DND-41 (cell line): ENCODE measurements at regions not wholly inside any gene's neighbourhood (a gene's known extent, or its start where the extent isn't known, plus 50 kb on each side); places are given as distances from the start of the nearest gene placed in this dataset.

ENCODE experiments used
- ATAC-seq: fragments of 200-7000 bp; cut with Tn5 transposase; 3 replicates; pipeline ENCODE4 v1.9.1; 2021; ENCODE audit warnings: low read depth; ENCODE audit not compliant: insufficient read depth
- DNase-seq: peaks from one replicate; pipeline ENCODE4 v3.0.0-alpha.2; 2020
- H2AFZ ChIP-seq: 2 replicates; pipeline ENCODE4 v1.6.0; 2012; ENCODE audit warnings: low read depth, low read length
- H3K27ac ChIP-seq: 2 replicates; pipeline ENCODE4 v1.5.1; 2012; ENCODE audit warnings: low read length, inconsistent platforms
- H3K27me3 ChIP-seq: fragments of 200-600 bp; sonication (generic); 2 replicates; pipeline ENCODE4 v1.6.0; 2012; ENCODE audit warnings: low read length, mild to moderate bottlenecking, inconsistent platforms; ENCODE audit not compliant: insufficient read depth, poor library complexity
- H3K36me3 ChIP-seq: 2 replicates; pipeline ENCODE4 v1.5.1; 2012; ENCODE audit warnings: low read length, inconsistent platforms; ENCODE audit not compliant: insufficient read depth
- H3K4me1 ChIP-seq: 2 replicates; pipeline ENCODE4 v1.5.1; 2012; ENCODE audit warnings: mild to moderate bottlenecking, low read length; ENCODE audit not compliant: insufficient read depth
- H3K4me2 ChIP-seq: 2 replicates; pipeline ENCODE4 v1.6.0; 2012; ENCODE audit warnings: mild to moderate bottlenecking, moderate library complexity, low read length, inconsistent platforms; ENCODE audit not compliant: insufficient read depth
- H3K4me3 ChIP-seq, 2 experiments: fragments of 200-600 bp in 1 of 2; shearing (Covaris generic) in 1 of 2; 2 replicates each; pipeline ENCODE4 v1.5.1; 2012 to 2016; ENCODE audit warnings: inconsistent platforms in 2 of 2, low read length in 2 of 2, mild to moderate bottlenecking in 2 of 2, low read depth in 1 of 2, moderate library complexity in 1 of 2
- H3K79me2 ChIP-seq: 2 replicates; pipeline ENCODE4 v1.6.0; 2012; ENCODE audit warnings: low read length, inconsistent platforms; ENCODE audit not compliant: insufficient read depth
- H3K9ac ChIP-seq: 2 replicates; pipeline ENCODE4 v1.6.0; 2012; ENCODE audit warnings: low read depth, mild to moderate bottlenecking, inconsistent platforms, low read length, moderate library complexity
- H3K9me3 ChIP-seq: 2 replicates; pipeline ENCODE4 v1.5.1; 2012; ENCODE audit warnings: low read length, moderate library complexity, mild to moderate bottlenecking, inconsistent platforms; ENCODE audit not compliant: insufficient read depth, severe bottlenecking
- H4K20me1 ChIP-seq: 2 replicates; pipeline ENCODE4 v1.6.0; 2012; ENCODE audit warnings: low read length; ENCODE audit not compliant: insufficient read depth
- CTCF ChIP-seq: IDR thresholded peaks from 2 replicates; pipeline ENCODE4 v1.5.1; 2012; ENCODE audit warnings: borderline replicate concordance, low read length, moderate library complexity, mild to moderate bottlenecking; ENCODE audit not compliant: poor library complexity, severe bottlenecking; ENCODE audit errors: extremely low read depth
- EZH2 ChIP-seq: IDR thresholded peaks from 3 replicates; pipeline ENCODE4 v1.6.1; 2012; ENCODE audit warnings: borderline replicate concordance, low read depth, mild to moderate bottlenecking, moderate library complexity, low read length, inconsistent platforms; ENCODE audit not compliant: severe bottlenecking

GRCh38 chr10:105761576-105762260, 1120.6 kb downstream of the SORCS3 start:
- H2AFZ ChIP-seq = no peak overlapping the region
- no peak for ATAC-seq
- no peaks in the 10 kb centered on the region for H3K79me2 ChIP-seq

GRCh38 chr10:105759669-105760068, 1118.6 kb downstream of the SORCS3 start:
- ATAC-seq = no peak
- no peak for DNase-seq

More at GRCh38 chr10:105761576-105762260, 1120.6 kb downstream of the SORCS3 start:
- no peak overlapping the region for H3K4me2 ChIP-seq
- TF ChIP-seq EZH2 = no peak
- no peak for TF ChIP-seq CTCF
- H3K9me3 ChIP-seq = no peaks in the 10 kb centered on the region
- H3K4me1 ChIP-seq = no peaks in the 10 kb centered on the region
- H3K27ac ChIP-seq = no peak overlapping the region
- H4K20me1 ChIP-seq = no peaks in the 10 kb centered on the region
- no peaks in the 10 kb centered on the region for H3K27me3 ChIP-seq
- no peaks in the 10 kb centered on the region for H3K36me3 ChIP-seq
- no peak for DNase-seq
- no peak overlapping the region for H3K4me3 ChIP-seq
- no peak overlapping the region for H3K9ac ChIP-seq

GRCh38 chr10:105758209-105758998, 1117.3 kb downstream of the SORCS3 start:
- Histone ChIP-seq H3K9me3 (no peaks in the 10 kb centered on the region), H3K27ac (no peak overlapping the region), H3K4me2 (no peak overlapping the region), H3K27me3 (no peaks in the 10 kb centered on the region), H4K20me1 (no peaks in the 10 kb centered on the region), H3K4me1 (no peaks in the 10 kb centered on the region), H3K79me2 (no peaks in the 10 kb centered on the region), H3K36me3 (no peaks in the 10 kb centered on the region), H3K4me3 (no peak overlapping the region), H2AFZ (no peak overlapping the region), H3K9ac (no peak overlapping the region)
- TF ChIP-seq CTCF (no peak), EZH2 (no peak)
- ATAC-seq (no peak), DNase-seq (no peak)

More at GRCh38 chr10:105759669-105760068, 1118.6 kb downstream of the SORCS3 start:
- H3K4me1 ChIP-seq = no peaks in the 10 kb centered on the region
- no peak overlapping the region for H2AFZ ChIP-seq
- H3K9me3 ChIP-seq = no peaks in the 10 kb centered on the region
- no peak overlapping the region for H3K4me3 ChIP-seq
- TF ChIP-seq EZH2 = no peak
- TF ChIP-seq CTCF = no peak
- no peaks in the 10 kb centered on the region for H4K20me1 ChIP-seq
- H3K79me2 ChIP-seq = no peaks in the 10 kb centered on the region
- H3K36me3 ChIP-seq = no peaks in the 10 kb centered on the region
- H3K9ac ChIP-seq = no peak overlapping the region
- H3K27ac ChIP-seq = no peak overlapping the region
- no peaks in the 10 kb centered on the region for H3K27me3 ChIP-seq
- no peak overlapping the region for H3K4me2 ChIP-seq
